Liver (tissue), 3 donors: ENCODE measurements at regions not wholly inside any gene's neighbourhood (a gene's known extent, or its start where the extent isn't known, plus 50 kb on each side); places are given as distances from the start of the nearest gene placed in this dataset.

ENCODE experiments used
- ATF3 ChIP-seq: IDR thresholded peaks from 2 replicates; pipeline ENCODE4 v1.6.1; 2016; ENCODE audit warnings: antibody characterized with exemption
- CTCF ChIP-seq: fragments of 150-350 bp; IDR thresholded peaks from 2 replicates; pipeline ENCODE4 v1.5.1; 2017; ENCODE audit warnings: improper control_type of control experiment, low read depth, low read length; ENCODE audit not compliant: missing input control
- GABPA ChIP-seq, 2 donors: IDR thresholded peaks in 1 of 2; conservative IDR thresholded peaks in 1 of 2; 2 replicates each; pipeline ENCODE4 v1.6.1; 2016; ENCODE audit warnings: antibody characterized with exemption in 2 of 2, mild to moderate bottlenecking in 1 of 2, moderate library complexity in 1 of 2
- HNF4A ChIP-seq, 2 donors: conservative IDR thresholded peaks; 2 replicates each; pipeline ENCODE4 v1.6.1; 2016; ENCODE audit warnings: antibody characterized with exemption in 2 of 2, mild to moderate bottlenecking in 2 of 2
- RAD21 ChIP-seq, 2 donors: IDR thresholded peaks; 2 replicates each; pipeline ENCODE4 v1.6.1; 2016; ENCODE audit warnings: antibody characterized with exemption in 2 of 2, mild to moderate bottlenecking in 2 of 2
- TAF1 ChIP-seq: conservative IDR thresholded peaks from 2 replicates; pipeline ENCODE4 v1.6.1; 2016; ENCODE audit warnings: antibody characterized with exemption, mild to moderate bottlenecking
- YY1 ChIP-seq: IDR thresholded peaks from 2 replicates; pipeline ENCODE4 v1.6.1; 2016; ENCODE audit warnings: antibody characterized with exemption, mild to moderate bottlenecking
- TF ChIP-seq, protein P1 (sequence below): IDR thresholded peaks from 2 replicates; pipeline ENCODE4 v1.6.1; 2016; ENCODE audit warnings: antibody characterized with exemption, mild to moderate bottlenecking
- TF ChIP-seq, protein P2 (sequence below): IDR thresholded peaks from 2 replicates; pipeline ENCODE4 v1.6.1; 2016; ENCODE audit warnings: antibody characterized with exemption
- donor health status: healthy.
- donor health status: healthy.

DNA sequence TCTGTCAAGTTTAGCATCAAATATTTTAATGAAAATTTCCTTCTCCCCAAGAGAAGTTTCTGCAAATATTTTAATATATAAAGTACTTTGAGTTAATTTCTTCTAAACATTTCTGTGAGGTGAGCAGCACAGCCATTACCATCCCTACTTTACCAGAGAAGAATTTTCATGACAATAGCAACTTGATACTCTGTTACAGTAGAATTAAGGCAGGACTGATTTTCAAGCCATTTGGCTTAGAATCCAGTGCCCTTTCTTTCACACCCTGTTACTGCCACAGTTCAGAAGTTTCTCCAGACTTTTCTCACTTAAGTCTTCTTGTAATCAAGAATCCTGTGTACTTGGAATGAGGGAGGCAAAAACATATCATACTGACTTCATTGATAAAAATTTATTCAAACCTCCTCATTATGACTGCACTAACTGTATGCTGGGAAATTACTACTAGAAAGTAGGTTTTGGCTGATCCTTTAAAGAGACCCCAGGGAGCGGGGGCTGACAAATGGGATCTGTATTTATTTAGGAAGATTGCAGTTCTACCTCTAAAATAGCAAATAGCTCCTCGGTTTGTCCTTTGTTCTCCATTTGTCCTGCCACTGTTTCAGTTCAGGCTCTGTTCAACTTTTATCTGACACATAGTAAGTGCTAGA, 557.0 kb upstream of the SGO1 start:
- TF ChIP-seq CTCF (no peak), HNF4A (conservative IDR thresholded peaks at IDR 0.05) (no peak), YY1 (no peak), TAF1 (no peak), RAD21 (IDR thresholded peaks at IDR 0.05) (no peak), ATF3 (no peak), GABPA (IDR thresholded peaks at IDR 0.05 in 1 of 2, conservative IDR thresholded peaks at IDR 0.05 in 1 of 2) (no peak)
- TF ChIP-seq, protein P1, sequence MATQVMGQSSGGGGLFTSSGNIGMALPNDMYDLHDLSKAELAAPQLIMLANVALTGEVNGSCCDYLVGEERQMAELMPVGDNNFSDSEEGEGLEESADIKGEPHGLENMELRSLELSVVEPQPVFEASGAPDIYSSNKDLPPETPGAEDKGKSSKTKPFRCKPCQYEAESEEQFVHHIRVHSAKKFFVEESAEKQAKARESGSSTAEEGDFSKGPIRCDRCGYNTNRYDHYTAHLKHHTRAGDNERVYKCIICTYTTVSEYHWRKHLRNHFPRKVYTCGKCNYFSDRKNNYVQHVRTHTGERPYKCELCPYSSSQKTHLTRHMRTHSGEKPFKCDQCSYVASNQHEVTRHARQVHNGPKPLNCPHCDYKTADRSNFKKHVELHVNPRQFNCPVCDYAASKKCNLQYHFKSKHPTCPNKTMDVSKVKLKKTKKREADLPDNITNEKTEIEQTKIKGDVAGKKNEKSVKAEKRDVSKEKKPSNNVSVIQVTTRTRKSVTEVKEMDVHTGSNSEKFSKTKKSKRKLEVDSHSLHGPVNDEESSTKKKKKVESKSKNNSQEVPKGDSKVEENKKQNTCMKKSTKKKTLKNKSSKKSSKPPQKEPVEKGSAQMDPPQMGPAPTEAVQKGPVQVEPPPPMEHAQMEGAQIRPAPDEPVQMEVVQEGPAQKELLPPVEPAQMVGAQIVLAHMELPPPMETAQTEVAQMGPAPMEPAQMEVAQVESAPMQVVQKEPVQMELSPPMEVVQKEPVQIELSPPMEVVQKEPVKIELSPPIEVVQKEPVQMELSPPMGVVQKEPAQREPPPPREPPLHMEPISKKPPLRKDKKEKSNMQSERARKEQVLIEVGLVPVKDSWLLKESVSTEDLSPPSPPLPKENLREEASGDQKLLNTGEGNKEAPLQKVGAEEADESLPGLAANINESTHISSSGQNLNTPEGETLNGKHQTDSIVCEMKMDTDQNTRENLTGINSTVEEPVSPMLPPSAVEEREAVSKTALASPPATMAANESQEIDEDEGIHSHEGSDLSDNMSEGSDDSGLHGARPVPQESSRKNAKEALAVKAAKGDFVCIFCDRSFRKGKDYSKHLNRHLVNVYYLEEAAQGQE = no peak
- TF ChIP-seq, protein P2, sequence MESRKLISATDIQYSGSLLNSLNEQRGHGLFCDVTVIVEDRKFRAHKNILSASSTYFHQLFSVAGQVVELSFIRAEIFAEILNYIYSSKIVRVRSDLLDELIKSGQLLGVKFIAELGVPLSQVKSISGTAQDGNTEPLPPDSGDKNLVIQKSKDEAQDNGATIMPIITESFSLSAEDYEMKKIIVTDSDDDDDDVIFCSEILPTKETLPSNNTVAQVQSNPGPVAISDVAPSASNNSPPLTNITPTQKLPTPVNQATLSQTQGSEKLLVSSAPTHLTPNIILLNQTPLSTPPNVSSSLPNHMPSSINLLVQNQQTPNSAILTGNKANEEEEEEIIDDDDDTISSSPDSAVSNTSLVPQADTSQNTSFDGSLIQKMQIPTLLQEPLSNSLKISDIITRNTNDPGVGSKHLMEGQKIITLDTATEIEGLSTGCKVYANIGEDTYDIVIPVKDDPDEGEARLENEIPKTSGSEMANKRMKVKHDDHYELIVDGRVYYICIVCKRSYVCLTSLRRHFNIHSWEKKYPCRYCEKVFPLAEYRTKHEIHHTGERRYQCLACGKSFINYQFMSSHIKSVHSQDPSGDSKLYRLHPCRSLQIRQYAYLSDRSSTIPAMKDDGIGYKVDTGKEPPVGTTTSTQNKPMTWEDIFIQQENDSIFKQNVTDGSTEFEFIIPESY = no peak
